HFF-Myc (cell line): ENCODE measurements at regions not wholly inside any gene's neighbourhood (a gene's known extent, or its start where the extent isn't known, plus 50 kb on each side); places are given as distances from the start of the nearest gene placed in this dataset.
"Not testable (repeated sequence)": the region's sequence is repeated elsewhere in the genome, so short reads cannot be mapped to it uniquely, and the experiment has no call there.

Experiments used
- DNase-seq: peaks from one replicate; pipeline ENCODE4 v3.0.0-alpha.2; 2011; ENCODE audit warnings: low read depth; ENCODE audit errors: extremely low read depth
- H3K4me3 ChIP-seq: replicated peaks from 2 replicates; pipeline ENCODE4 v1.5.1; 2011; ENCODE audit warnings: low read depth, mild to moderate bottlenecking, control low read depth, low read length
- CTCF ChIP-seq: IDR thresholded peaks from 2 replicates; pipeline ENCODE4 v1.5.1; 2012; ENCODE audit warnings: mild to moderate bottlenecking, low read depth, low read length, control low read depth; ENCODE audit errors: missing control alignments

GRCh38 chr3:73177827-73178226, 116.4 kb downstream of the EBLN2 start:
- no peak for TF ChIP-seq CTCF
- no peak overlapping the region for H3K4me3 ChIP-seq
- no peak for DNase-seq

GRCh38 chr3:73179601-73180000, 118.1 kb downstream of the EBLN2 start:
- TF ChIP-seq CTCF, result no peak
- DNase-seq, result no peak
- H3K4me3 ChIP-seq, result no peak overlapping the region

- TF ChIP-seq CTCF, result no peak
- no peak overlapping the region for H3K4me3 ChIP-seq
- DNase-seq, result no peak
Measured at GRCh38 chr3:73186741-73187140, 125.3 kb downstream of the EBLN2 start.

- DNase-seq, result no peak
- no peak overlapping the region for H3K4me3 ChIP-seq
- no peak for TF ChIP-seq CTCF
Measured at GRCh38 chr3:73187328-73187727, 125.9 kb downstream of the EBLN2 start.

GRCh38 chr3:73188707-73189106, 127.2 kb downstream of the EBLN2 start:
- no peak overlapping the region for H3K4me3 ChIP-seq
- no peak for TF ChIP-seq CTCF

GRCh38 chr3:73192036-73192738, 130.7 kb downstream of the EBLN2 start:
- H3K4me3 ChIP-seq, result no peak overlapping the region
- TF ChIP-seq CTCF, result peak; percentile 25
- DNase-seq, result no peak

More at GRCh38 chr3:73188707-73189106, 127.2 kb downstream of the EBLN2 start:
- no peak for DNase-seq

- DNase-seq, result not testable (repeated sequence)
Measured at GRCh38 chr3:73193943-73194342, 132.5 kb downstream of the EBLN2 start.

More at GRCh38 chr3:73193943-73194342, 132.5 kb downstream of the EBLN2 start:
- not testable (repeated sequence) for H3K4me3 ChIP-seq
